Esophagus muscularis mucosa (tissue), 4 donors: ENCODE measurements at regions not wholly inside any gene's neighbourhood (a gene's known extent, or its start where the extent isn't known, plus 50 kb on each side); places are given as distances from the start of the nearest gene placed in this dataset.
A peak's percentile ranks its signal among the peaks of the same experiment; 100 is the strongest.

Experiments used
- DNase-seq: peaks from one replicate; pipeline ENCODE4 v3.0.0-alpha.2; 2017; ENCODE audit errors: extremely low spot score
- H3K27ac ChIP-seq, 4 donors: fragments of 200-600 bp; sonication (generic); replicated peaks in 1 of 4; 1 replicate in 3 of 4; 2 replicates in 1 of 4; pipeline ENCODE4 v1.5.1; 2016 to 2019; ENCODE audit warnings: mild to moderate bottlenecking in 1 of 4
- H3K27me3 ChIP-seq, 4 donors: fragments of 200-600 bp; sonication (generic); one replicate each; pipeline versions ENCODE4 v1.5.1 to v1.6.0; 2016 to 2019
- H3K36me3 ChIP-seq, 4 donors: fragments of 200-600 bp; sonication (generic); one replicate each; pipeline ENCODE4 v1.5.1; 2016 to 2019
- H3K4me1 ChIP-seq, 4 donors: fragments of 200-600 bp; sonication (generic); one replicate each; pipeline ENCODE4 v1.5.1; 2016 to 2019
- H3K4me3 ChIP-seq, 4 donors: fragments of 200-600 bp; sonication (generic); 1 replicate in 2 of 4; 2 replicates in 2 of 4; pipeline ENCODE4 v1.5.1; 2016 to 2019; ENCODE audit warnings: mild to moderate bottlenecking in 4 of 4, moderate library complexity in 1 of 4
- H3K9me3 ChIP-seq, 4 donors: fragments of 200-600 bp; sonication (generic); 1 replicate in 3 of 4; 2 replicates in 1 of 4; pipeline ENCODE4 v1.5.1; 2016 to 2019
- EP300 ChIP-seq: sonication (generic); formaldehyde crosslinking; IDR thresholded peaks from one replicate; pipeline ENCODE4 v1.6.1; 2017; ENCODE audit warnings: antibody characterized with exemption
- POLR2A ChIP-seq: fragments of 450-650 bp; IDR thresholded peaks from one replicate; pipeline ENCODE4 v1.6.1; 2017; ENCODE audit warnings: antibody characterized with exemption, moderate library complexity, mild to moderate bottlenecking, low read depth
- POLR2AphosphoS5 ChIP-seq, 2 donors: sonication (generic); formaldehyde crosslinking; IDR thresholded peaks; one replicate each; pipeline ENCODE4 v1.6.1; 2017; ENCODE audit warnings: antibody characterized with exemption in 2 of 2
- WGBS: methylation state at CpG from one replicate; pipeline ENCODE4 v1.1.5; 2018; 5-methylcytosine and 5-hydroxymethylcytosine counted together
- intact Hi-C: fragments of 100-400 bp; cut with DNase I; formaldehyde crosslinking; loops from one replicate; pipeline ENCODE4 v1.15.1; 2023
- TF ChIP-seq, protein P1 (sequence below), 3 experiments: fragments of 200-600 bp in 2 of 3; fragments of 450-650 bp in 1 of 3; sonication (generic) in 2 of 3; IDR thresholded peaks; one replicate each; pipeline ENCODE4 v1.5.1; 2017 to 2019; ENCODE audit warnings: antibody characterized with exemption in 3 of 3, mild to moderate bottlenecking in 2 of 3, moderate library complexity in 1 of 3

DNA sequence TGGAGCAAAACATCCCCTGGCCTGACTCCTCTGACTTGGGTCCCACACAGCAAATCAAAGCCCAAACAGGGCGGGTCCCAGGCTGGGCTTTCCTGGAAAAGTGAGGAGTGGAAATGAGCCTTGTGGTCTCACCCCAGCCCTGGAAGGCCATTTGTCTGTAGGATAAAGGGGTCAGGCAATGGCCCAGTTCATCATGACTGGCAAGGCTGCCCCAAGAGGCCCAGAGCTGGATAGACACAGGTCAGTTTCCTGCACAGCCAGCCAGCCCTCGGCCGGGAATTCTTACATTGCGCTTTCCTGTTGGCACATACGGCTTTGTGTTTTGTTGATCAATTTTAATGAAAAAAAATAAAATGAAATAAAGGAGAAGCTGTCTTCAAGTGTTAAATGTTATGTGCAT is 174.3 kb downstream of the TSHZ3 start:
- Histone ChIP-seq H3K36me3 (no peaks in the 10 kb centered on the region), H3K4me1 (no peaks in the 10 kb centered on the region), H3K27ac (no peak overlapping the region), H3K27me3 (no peaks in the 10 kb centered on the region), H3K4me3 (no peak overlapping the region), H3K9me3 (no peaks in the 10 kb centered on the region)
- 92% methylated on average over 5 of the region's 5 CpGs for WGBS
- DNase-seq = peak; percentile 89
- TF ChIP-seq EP300 = no peak
- no peak for TF ChIP-seq POLR2A
- TF ChIP-seq POLR2AphosphoS5 (IDR thresholded peaks at IDR 0.05) = no peak
- TF ChIP-seq, protein P1, sequence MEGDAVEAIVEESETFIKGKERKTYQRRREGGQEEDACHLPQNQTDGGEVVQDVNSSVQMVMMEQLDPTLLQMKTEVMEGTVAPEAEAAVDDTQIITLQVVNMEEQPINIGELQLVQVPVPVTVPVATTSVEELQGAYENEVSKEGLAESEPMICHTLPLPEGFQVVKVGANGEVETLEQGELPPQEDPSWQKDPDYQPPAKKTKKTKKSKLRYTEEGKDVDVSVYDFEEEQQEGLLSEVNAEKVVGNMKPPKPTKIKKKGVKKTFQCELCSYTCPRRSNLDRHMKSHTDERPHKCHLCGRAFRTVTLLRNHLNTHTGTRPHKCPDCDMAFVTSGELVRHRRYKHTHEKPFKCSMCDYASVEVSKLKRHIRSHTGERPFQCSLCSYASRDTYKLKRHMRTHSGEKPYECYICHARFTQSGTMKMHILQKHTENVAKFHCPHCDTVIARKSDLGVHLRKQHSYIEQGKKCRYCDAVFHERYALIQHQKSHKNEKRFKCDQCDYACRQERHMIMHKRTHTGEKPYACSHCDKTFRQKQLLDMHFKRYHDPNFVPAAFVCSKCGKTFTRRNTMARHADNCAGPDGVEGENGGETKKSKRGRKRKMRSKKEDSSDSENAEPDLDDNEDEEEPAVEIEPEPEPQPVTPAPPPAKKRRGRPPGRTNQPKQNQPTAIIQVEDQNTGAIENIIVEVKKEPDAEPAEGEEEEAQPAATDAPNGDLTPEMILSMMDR (IDR thresholded peaks at IDR 0.05) = no peak
- intact Hi-C loops = no loop called here

DNA sequence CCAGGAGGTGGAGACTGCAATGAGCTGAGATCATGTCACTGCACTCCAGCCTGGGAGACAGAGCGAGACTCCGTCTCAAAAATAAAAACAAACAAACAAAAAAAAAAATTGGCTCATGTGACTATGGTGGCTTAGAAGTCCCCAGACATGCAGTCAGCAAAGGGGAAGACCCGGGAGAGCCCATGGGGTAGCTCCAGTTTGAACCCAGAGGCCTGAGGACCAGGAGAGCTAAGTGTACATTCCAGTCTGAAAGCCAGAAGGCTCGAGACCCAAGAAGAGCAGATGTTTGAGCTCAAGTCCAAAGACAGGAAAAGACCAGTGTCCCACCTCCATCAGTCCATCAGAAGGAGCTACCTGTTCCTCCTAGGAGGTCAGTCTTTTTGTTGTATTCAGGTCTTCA is 175.2 kb downstream of the TSHZ3 start:
- 90% methylated on average over 4 of the region's 4 CpGs for WGBS
- H3K4me3 ChIP-seq = no peak overlapping the region
- H3K4me1 ChIP-seq = no peaks in the 10 kb centered on the region

DNA sequence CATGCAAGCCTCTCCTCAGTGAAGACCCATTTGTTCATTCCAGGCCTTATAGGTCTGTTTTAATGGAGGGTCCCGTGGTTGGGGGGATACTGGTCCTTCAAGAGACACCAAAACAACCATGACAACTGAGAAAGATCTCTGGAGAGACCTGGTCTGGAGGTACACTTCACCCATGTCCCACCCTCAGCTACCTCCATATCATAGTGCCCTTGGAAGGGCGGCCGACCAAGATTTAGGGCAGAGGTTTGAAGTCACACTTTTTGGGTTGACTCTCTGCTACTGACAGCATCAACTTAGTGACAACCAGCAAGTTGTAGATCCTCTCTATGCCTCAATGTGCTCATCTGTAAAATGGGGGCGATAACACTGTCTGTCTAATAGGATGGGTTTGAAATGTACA is 177.3 kb downstream of the TSHZ3 start:
- no peaks in the 10 kb centered on the region for H3K4me1 ChIP-seq
- intact Hi-C loops = no loop called here
- 87% methylated on average over 4 of the region's 4 CpGs for WGBS
- H3K27me3 ChIP-seq = no peaks in the 10 kb centered on the region
- H3K36me3 ChIP-seq = no peaks in the 10 kb centered on the region
- no peak for TF ChIP-seq EP300
- peak; percentile 88 for DNase-seq
- H3K9me3 ChIP-seq = no peaks in the 10 kb centered on the region
- no peak overlapping the region for H3K4me3 ChIP-seq
- no peak overlapping the region for H3K27ac ChIP-seq

More for the DNA sequence above, 175.2 kb downstream of the TSHZ3 start:
- peak; percentile 86 for DNase-seq
- no peak for TF ChIP-seq POLR2A
- TF ChIP-seq, protein P1 (IDR thresholded peaks at IDR 0.05) = no peak
- no peak for TF ChIP-seq POLR2AphosphoS5 (IDR thresholded peaks at IDR 0.05)
- no peak for TF ChIP-seq EP300
- Histone ChIP-seq H3K27ac (no peak overlapping the region), H3K9me3 (no peaks in the 10 kb centered on the region), H3K36me3 (no peaks in the 10 kb centered on the region), H3K27me3 (no peaks in the 10 kb centered on the region)
- intact Hi-C loops = no loop called here

DNA sequence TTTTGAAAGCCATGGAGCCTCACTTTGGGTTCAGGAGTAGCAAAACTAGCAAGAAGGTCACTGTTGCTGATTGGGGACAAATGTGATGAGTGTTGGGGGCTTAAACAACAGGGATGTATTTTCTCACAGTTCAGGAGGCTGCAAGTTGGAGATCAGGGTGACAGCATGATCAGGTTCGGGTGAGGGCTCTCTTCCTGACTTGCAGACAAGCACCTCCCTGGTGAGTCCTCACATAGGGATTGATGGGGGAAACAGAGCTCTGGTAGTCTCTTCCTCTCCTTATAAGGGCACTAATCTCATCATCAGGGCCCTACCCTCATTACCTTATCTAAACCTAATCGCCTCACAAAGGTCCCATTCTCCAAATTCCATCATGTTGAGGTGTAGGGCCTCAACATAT is 179.2 kb downstream of the TSHZ3 start:
- intact Hi-C loops = no loop called here
- Histone ChIP-seq H3K4me3 (no peak overlapping the region), H3K27me3 (no peaks in the 10 kb centered on the region), H3K9me3 (no peaks in the 10 kb centered on the region), H3K36me3 (no peaks in the 10 kb centered on the region), H3K4me1 (no peaks in the 10 kb centered on the region), H3K27ac (no peak overlapping the region)
- TF ChIP-seq POLR2A (no peak), POLR2AphosphoS5 (IDR thresholded peaks at IDR 0.05) (no peak), EP300 (no peak)
- TF ChIP-seq, protein P1 (IDR thresholded peaks at IDR 0.05) = no peak
- WGBS = 96% methylated on average over 2 of the region's 2 CpGs
- DNase-seq = peak; percentile 83

DNA sequence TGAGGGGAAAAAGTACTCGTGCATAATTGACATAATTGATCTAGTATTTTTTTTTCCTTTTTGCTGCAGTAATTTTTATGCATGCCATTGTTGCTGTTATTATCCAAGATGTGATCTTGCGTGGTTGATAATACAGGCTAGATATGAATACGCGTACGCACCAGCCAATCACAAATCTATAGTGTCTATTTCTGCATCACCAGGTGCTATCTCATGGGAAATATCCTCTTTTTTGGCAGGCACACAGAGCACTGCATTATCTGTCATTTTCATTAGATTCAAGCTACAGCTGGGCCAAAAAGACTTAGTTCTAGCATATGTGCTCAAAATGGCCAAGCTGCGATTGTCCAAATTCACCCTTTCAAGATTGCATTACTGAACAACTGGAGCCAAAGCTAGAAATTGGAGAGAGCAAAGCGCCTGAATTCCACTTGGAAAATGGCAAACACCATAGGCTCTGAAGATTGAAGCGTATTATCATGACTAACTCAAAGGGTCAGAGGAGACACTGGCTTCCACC is 181.1 kb downstream of the TSHZ3 start:
- no peak overlapping the region for H3K27ac ChIP-seq
- DNase-seq = no peak
- H3K9me3 ChIP-seq = no peaks in the 10 kb centered on the region
- no peaks in the 10 kb centered on the region for H3K36me3 ChIP-seq
- H3K27me3 ChIP-seq = peaks cover 0 to 11% (median 0%) of the 10 kb centered on the region in 4 donors
- no peak overlapping the region for H3K4me3 ChIP-seq
- TF ChIP-seq POLR2A (no peak), POLR2AphosphoS5 (IDR thresholded peaks at IDR 0.05) (no peak), EP300 (no peak)
- TF ChIP-seq, protein P1 (IDR thresholded peaks at IDR 0.05) = no peak
- WGBS = 90% methylated on average over 8 of the region's 8 CpGs
- intact Hi-C loops = no loop called here
- no peaks in the 10 kb centered on the region for H3K4me1 ChIP-seq
